Loucy (cell line): ENCODE measurements at regions not wholly inside any gene's neighbourhood (a gene's known extent, or its start where the extent isn't known, plus 50 kb on each side); places are given as distances from the start of the nearest gene placed in this dataset.
"Not testable (repeated sequence)": the region's sequence is repeated elsewhere in the genome, so short reads cannot be mapped to it uniquely, and the experiment has no call there.

Experiments
- H2AFZ ChIP-seq: fragments of 200-600 bp; sonication (generic); 2 replicates; pipeline ENCODE4 v1.6.0; 2016; ENCODE audit warnings: antibody characterized with exemption, mild to moderate bottlenecking, low read length, moderate library complexity
- H3F3A ChIP-seq: fragments of 200-600 bp; 2 replicates; pipeline ENCODE4 v1.6.0; 2016; ENCODE audit warnings: antibody characterized with exemption, low read depth, mild to moderate bottlenecking
- H3K27me3 ChIP-seq: fragments of 200-600 bp; sonication (generic); 2 replicates; pipeline ENCODE4 v1.6.1; 2014; ENCODE audit warnings: low read length, mild to moderate bottlenecking; ENCODE audit not compliant: insufficient read depth, poor library complexity, severe bottlenecking
- H3K36me3 ChIP-seq: fragments of 200-600 bp; sonication (generic); 2 replicates; pipeline ENCODE4 v1.6.1; 2016; ENCODE audit warnings: low read length; ENCODE audit not compliant: insufficient read depth
- H3K4me1 ChIP-seq: fragments of 200-600 bp; sonication (generic); 2 replicates; pipeline ENCODE4 v1.5.1; 2014; ENCODE audit warnings: low read length, mild to moderate bottlenecking; ENCODE audit not compliant: insufficient read depth, poor library complexity, severe bottlenecking
- H3K4me2 ChIP-seq: fragments of 200-600 bp; sonication (generic); 2 replicates; pipeline ENCODE4 v1.6.0; 2014; ENCODE audit warnings: antibody characterized with exemption, low read length, low read depth, mild to moderate bottlenecking; ENCODE audit not compliant: poor library complexity, severe bottlenecking
- H3K4me3 ChIP-seq: fragments of 200-600 bp; sonication (generic); 2 replicates; pipeline ENCODE4 v1.5.1; 2014; ENCODE audit warnings: low read length, mild to moderate bottlenecking, mixed read lengths; ENCODE audit not compliant: poor library complexity, severe bottlenecking
- H3K79me2 ChIP-seq: fragments of 200-600 bp; sonication (generic); 2 replicates; pipeline ENCODE4 v1.6.1; 2014; ENCODE audit warnings: low read length; ENCODE audit not compliant: insufficient read depth
- H3K9ac ChIP-seq: fragments of 200-600 bp; sonication (generic); 2 replicates; pipeline ENCODE4 v1.6.0; 2014; ENCODE audit warnings: mild to moderate bottlenecking, low read depth, low read length, moderate library complexity; ENCODE audit not compliant: poor library complexity, severe bottlenecking
- H3K9me2 ChIP-seq: fragments of 200-600 bp; sonication (generic); replicated peaks from 2 replicates; pipeline ENCODE4 v1.6.1; 2016; ENCODE audit warnings: low read depth, low read length, mixed read lengths
- H3K9me3 ChIP-seq: fragments of 200-600 bp; sonication (generic); 2 replicates; pipeline ENCODE4 v1.6.1; 2014; ENCODE audit warnings: mild to moderate bottlenecking, antibody characterized with exemption, low read length, low read depth; ENCODE audit not compliant: insufficient read depth
- H4K20me1 ChIP-seq: fragments of 200-600 bp; sonication (generic); 2 replicates; pipeline ENCODE4 v1.6.0; 2014; ENCODE audit warnings: antibody characterized with exemption, low read length, mild to moderate bottlenecking; ENCODE audit not compliant: insufficient read depth, poor library complexity, severe bottlenecking

DNA sequence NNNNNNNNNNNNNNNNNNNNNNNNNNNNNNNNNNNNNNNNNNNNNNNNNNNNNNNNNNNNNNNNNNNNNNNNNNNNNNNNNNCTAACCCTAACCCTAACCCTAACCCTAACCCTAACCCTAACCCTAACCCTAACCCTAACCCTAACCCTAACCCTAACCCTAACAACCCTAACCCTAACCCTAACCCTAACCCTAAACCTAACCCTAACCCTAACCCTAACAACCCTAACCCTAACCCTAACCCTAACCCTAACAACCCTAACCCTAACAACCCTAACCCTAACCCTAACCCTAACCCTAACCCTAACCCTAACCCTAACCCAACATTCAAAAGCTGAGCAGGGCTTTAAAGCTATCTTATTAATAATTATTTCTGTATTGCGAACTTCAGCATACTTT is 182.5 kb upstream of the FAM20C start:
- not testable (repeated sequence) for H3K9me3 ChIP-seq, H3F3A ChIP-seq, H3K4me3 ChIP-seq, H3K4me1 ChIP-seq, H3K9ac ChIP-seq, H3K36me3 ChIP-seq, H3K9me2 ChIP-seq, H3K4me2 ChIP-seq, H3K79me2 ChIP-seq, H3K27me3 ChIP-seq, H2AFZ ChIP-seq, H4K20me1 ChIP-seq

DNA sequence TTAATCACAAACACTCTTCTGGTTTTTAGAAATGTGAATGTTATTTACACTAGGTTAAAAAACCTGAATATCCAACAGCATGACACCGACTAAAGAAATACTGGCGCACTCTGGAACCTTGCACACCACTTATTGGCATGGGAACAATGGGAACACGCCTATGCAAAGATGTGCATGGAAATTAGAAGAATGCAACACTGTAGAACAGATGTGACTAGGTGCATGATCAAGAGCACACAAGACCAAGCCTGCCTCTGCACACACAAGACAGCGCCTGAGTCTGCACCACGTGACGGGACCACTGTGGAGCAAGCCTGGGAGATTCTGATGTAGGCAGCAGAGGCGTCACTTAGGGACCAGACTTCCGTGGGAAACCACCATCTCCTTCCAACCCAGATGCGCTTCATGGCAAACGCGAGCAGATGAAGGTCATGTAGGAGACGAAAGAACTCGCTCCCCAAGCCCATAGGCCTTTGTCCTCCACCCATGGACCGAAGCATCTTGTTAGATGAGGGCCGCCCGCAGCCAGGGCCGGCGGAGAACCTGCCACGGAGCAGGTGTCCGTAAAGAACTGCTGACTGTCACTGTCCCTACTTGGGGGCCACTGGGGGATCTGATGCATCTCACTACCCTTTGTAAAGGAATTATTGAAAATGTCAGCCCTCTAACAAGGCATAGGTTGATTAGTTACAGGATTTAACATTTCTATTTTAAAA is 159.6 kb upstream of the FAM20C start:
- H2AFZ ChIP-seq, H3K27me3 ChIP-seq, H3K9ac ChIP-seq, H3K4me2 ChIP-seq, H3K4me1 ChIP-seq, H3K9me3 ChIP-seq, H3K79me2 ChIP-seq, H3K9me2 ChIP-seq, H3K36me3 ChIP-seq, H3K4me3 ChIP-seq, H3F3A ChIP-seq, H4K20me1 ChIP-seq: not testable (repeated sequence)

DNA sequence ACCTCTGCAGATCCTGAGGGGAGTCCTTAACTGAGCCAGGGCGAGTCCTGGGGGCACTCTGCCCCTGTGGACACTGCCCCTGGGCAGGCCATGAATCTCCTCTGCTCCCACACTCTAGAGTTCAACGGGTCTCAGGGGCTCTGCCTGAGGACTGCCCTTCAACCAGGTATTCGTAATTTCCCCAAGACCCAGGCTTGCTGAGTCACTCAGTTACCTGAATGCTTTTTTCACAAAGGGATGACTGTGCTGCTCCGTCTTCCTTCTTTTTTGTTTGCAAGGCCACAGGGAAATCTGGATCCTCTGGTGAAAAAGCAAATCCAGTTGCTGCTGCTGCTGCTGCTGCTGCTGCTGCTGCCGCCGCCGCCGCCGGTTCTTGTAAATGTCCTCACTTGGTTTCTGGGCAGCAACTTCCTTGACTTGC is 157.2 kb upstream of the FAM20C start:
- not testable (repeated sequence) for H3K27me3 ChIP-seq, H3K4me2 ChIP-seq, H3K36me3 ChIP-seq, H3K9ac ChIP-seq, H3K9me2 ChIP-seq, H3K4me1 ChIP-seq, H3K79me2 ChIP-seq, H3F3A ChIP-seq, H3K4me3 ChIP-seq, H2AFZ ChIP-seq, H3K9me3 ChIP-seq, H4K20me1 ChIP-seq

DNA sequence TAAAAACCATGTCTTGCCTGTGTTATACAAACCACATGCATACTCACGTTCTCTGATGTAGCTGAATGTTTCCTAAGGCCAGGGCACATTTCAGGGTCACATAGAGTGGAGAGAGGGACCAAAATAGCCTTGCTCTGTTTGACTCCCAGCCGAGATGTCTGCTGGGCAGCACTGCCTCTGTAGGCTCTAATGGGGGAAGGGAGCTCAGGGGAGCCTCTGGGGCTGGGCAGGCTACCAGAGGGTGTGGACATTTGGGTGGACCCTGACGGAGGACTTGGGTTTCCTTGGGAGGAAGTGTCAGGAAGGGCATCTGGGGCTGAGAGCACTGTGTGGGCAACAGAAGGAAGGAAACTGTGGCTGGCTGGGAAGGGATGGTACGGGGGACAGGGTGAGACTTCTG is 155.8 kb upstream of the FAM20C start:
- not testable (repeated sequence) for H3K4me3 ChIP-seq, H4K20me1 ChIP-seq, H3K9me3 ChIP-seq, H3K9ac ChIP-seq, H3K4me2 ChIP-seq, H3K79me2 ChIP-seq, H3K9me2 ChIP-seq, H3K4me1 ChIP-seq, H3F3A ChIP-seq, H2AFZ ChIP-seq, H3K27me3 ChIP-seq, H3K36me3 ChIP-seq

DNA sequence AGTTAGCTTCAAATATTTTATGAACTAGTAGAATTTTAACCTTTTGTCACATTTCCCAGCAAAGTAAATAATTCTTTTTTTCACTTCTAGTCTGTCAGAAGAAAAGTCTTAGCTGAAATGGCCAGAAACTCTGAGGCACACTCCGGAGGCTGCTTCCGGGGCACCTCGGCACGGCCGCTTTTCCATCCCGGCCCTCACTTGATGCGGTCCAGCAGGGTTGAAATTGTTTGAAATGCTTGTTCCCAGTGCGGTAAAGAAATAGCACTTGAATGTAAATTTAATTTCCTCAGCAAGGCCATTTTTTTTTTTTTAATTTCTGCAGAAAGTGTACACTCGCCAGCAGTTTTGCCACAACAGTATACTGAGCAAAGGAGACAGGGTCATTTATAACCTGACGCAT is 154.7 kb upstream of the FAM20C start:
- H2AFZ ChIP-seq, H3K9me3 ChIP-seq, H4K20me1 ChIP-seq, H3K36me3 ChIP-seq, H3K4me1 ChIP-seq, H3K4me3 ChIP-seq, H3K9me2 ChIP-seq, H3K4me2 ChIP-seq, H3K27me3 ChIP-seq, H3F3A ChIP-seq, H3K9ac ChIP-seq, H3K79me2 ChIP-seq: not testable (repeated sequence)

DNA sequence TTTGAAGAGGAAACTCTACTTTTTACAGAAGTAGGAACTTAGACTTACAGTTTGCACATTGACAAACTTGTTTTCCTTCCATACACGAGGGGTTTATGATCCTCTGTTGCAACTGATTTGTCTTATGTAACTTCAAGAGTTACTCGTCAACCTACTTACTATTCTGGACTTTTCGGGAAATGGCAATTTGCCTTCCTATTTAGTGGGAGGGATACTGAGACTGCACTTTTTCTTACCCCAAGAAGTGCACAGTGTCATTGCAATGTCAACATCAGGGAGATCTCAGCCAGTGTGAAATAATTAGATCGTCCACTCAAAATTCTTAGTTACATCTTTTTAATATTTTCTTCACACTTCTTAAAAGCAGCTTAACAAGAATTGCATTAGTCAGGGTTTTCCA is 153.9 kb upstream of the FAM20C start:
- not testable (repeated sequence) for H4K20me1 ChIP-seq, H3K9me2 ChIP-seq, H3K79me2 ChIP-seq, H3K27me3 ChIP-seq, H3K36me3 ChIP-seq, H2AFZ ChIP-seq, H3F3A ChIP-seq, H3K4me3 ChIP-seq, H3K4me2 ChIP-seq, H3K9ac ChIP-seq, H3K9me3 ChIP-seq, H3K4me1 ChIP-seq

DNA sequence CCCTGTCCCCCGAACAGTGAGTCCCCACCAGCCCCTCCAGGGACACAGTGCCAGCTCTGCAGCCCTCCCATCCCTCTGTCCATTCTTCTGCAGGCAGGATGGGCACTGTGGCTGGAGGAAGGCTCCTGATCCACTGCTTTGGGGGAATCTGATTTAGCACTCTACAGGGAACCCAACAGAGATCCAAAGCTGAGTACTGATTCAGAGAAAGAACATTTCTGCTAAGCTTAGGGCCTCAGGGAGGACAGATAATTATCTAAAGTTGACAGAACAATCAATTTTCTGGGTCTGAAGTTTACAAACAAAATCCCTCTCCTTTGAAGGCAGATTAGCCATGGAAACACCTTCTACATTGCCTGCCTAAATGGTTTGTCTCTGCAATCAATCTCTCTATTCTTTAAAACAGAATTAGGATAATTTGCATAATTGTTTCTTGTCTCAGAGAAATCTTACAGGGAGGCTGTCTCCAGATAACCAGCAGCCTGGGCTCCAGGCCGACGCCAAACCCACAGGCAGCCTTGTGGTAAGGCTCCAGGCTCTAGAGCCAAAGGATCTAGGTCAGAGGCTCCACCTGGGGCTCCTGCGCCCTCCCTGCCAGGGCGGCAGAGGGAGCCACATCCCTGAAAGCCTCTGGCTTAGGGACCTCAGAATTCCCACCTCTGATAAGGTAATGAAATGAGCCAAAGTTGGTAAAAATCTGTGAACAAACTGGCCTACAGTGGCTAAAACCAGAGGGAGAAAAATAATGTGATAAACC is 152.2 kb upstream of the FAM20C start:
- H3K79me2 ChIP-seq, H3K9me2 ChIP-seq, H3K9me3 ChIP-seq, H3K36me3 ChIP-seq, H2AFZ ChIP-seq, H3K9ac ChIP-seq, H3K4me2 ChIP-seq, H3K4me3 ChIP-seq, H3K4me1 ChIP-seq, H3K27me3 ChIP-seq, H3F3A ChIP-seq, H4K20me1 ChIP-seq: not testable (repeated sequence)
